ENCODE measurements at regions not wholly inside any gene's neighbourhood (a gene's known extent, or its start where the extent isn't known, plus 50 kb on each side); places are given as distances from the start of the nearest gene placed in this dataset.

DNA sequence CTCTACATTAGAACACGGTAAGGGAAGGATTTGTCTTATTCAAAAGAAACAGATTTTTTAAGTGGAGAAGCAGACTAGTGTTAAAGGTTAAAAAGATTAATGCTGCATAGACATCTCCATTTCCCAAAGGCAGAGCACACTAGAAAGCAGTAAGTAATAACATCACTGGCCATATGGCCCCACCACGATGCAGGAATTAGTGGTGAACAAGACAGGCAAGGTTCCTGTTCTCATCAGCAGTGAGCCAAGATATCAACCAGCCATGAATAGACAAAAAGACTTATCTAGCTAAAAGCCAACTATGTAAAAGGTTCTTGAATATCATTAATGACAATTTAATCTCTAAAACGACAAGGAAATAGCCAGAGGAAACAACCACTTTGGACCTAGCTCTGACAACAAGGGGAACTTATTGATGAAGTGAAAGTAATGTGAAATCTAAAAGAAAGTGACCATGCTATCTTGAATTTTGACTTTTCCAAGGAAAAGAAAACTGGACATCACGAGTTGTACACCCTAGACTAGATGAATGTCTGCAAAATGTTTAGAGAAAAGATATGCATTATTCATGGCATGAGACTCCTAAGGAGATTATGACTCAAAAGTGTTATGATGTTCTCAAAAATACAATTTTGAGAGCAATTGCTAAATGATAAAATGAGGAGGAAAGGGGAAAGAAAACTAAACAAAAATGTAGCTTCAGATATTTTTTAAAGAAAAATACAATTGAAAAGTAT is 157.9 kb upstream of the STXBP5 start:
- no peak for DNase-seq

DNA sequence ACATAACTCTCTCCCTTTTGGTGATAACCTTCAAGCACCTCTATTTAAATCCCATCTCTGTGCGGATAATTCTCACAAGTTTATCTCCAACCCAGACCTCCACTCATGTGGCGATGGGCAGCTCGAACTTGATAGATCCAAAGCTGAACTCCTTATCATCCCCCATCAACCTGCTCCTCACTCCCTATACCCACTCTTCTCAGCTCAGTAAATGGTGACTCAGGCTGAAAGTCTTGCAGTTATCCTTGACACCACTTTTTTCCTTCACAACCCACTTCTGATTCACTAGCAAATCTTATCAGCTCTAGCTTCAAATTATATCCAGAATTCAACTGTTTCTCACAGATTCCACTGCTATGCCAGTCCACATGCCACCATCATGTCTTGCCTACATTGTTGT is 155.3 kb upstream of the STXBP5 start:
- DNase-seq, result no peak

DNA sequence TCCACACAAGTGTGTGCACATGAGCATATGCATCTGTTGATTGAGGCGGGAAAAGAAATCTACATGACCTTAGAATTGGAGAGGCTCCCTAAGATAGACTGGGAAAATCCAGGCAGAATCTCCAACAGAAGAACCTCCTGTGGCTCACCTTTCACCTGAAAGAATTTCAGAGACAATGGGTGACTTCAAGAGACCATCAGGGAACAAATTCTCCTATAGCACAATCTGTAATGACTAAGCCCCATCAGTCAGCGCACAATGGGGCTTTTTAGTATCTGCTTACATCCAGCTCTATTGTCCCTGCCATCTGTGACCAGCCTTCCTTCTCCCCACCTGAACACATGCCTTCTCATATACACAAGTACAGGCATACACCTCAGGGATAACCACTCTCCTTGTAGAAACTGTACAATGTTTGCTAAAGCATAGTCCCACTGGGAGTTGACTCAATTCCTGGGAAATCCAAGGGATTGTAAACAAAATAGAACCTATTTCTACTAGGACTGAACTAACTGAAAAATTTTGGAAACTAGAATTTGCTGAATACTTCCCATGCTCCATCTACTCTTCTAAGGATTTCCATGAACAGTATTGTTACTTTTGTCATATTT is 150.8 kb upstream of the STXBP5 start:
- DNase-seq, result no peak

DNA sequence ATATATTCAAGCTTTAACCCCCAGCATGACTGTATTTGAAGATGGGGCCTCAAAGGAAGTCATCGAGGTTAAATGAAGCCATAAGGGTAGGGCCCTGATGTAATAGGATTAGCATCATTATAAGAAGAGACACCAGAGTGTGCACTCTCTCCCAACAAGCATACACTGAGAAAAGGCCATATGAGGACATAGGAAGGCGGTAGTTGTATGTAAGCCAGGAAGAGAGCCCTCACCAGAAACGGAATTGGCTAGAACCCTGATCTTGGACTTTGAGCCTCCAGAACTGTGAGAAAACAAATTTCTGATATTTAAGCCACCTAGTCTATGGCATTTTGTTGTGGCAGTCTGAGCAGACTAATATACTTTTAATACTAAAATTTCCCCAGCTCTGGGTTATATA is 150.1 kb upstream of the STXBP5 start:
- DNase-seq, result no peak

DNA sequence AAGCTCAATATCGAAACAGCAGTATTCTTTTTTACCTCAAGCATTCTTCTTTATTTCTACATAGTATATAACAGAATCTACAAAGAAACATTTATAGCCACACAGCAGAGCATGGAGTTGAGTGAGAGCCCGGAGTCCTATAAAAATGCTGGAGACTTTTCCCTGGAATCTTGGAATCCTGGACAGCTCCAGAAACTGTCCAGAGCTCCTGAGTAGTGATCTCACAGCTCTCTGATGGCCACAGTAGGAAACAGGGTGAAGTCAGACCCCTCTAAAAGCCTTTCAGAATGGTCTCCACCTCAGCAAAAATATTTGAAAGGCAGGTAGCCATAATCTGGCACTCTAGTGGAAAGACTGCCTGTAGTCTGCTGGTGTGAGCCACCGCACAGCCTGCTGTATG is 149.3 kb upstream of the STXBP5 start:
- no peak for DNase-seq

DNA sequence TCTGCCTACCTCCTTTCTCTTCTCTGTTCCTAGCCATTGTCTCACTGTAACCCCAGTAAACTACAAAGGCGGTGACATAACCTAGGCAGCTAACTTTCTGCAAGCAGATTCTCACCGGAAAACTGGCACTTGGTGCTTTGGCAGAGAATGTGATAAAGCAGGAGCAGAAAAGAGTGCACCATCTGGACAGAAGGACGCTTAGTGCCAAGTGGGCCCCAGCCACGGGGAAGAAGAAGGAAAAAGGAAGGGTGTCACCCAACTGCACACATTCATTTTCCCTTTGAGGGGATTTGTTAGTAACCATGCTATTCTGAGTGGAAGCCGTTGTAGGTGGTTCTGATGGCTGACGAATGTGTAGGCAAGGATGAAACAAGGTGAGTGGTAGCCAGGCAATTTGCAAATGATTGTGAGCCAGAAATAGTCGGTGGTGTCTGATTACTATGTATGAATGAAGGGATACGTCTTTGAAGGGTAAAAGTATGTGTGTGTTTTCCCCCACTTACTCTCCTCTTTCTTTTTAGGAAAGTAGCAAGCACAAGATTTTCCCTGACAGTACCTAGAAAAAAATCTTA is 148.3 kb upstream of the STXBP5 start:
- peak; percentile 93 for DNase-seq

DNA sequence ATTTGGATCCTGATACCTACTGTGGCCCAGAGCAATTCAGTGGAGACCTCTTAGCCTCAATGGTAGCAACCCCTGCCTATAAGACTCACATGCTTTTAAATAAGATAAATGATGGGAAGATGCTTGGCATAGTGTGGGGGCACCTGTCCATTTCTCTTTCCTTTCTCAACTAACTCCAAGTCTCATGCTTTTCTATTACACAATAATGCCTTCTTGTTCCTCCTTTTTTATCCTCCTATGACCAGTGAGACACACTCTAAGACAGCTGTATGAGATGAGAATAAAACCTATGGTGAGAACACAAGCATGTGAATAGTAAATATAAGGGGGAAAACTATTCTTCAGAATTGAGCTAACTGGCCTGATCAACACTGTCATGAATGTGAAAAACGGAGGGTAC is 147.0 kb upstream of the STXBP5 start:
- no peak for DNase-seq

DNA sequence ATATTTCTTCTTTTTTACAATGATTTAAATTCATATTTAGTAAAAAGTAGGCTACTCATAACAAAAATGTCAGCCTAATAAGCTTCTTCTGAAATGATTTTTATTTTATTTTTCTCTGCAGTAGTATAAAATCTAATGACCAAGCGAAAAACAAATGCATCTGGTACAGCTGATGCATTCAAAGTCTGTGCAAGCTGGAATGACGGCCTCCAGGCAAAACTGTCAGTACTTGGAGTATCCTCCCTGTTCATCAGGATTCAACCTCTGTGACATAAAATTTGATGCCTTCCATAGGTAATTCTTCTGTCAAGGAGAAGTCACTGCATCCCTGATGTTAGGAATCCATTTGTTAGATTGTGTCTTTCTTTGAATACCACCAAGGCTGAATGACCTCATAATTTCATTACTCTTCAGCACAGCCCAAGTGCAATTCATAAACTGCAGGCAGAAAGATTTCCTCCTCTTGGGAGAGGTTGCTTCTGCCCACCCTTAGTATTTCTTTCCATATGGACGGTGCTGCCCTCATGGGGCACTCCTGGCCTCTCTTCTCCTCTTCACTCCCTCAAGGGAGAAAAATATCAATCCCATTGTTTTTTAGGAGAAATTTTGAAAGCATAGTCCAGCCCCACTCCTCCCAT is 146.4 kb upstream of the STXBP5 start:
- peak; percentile 50 for DNase-seq

DNA sequence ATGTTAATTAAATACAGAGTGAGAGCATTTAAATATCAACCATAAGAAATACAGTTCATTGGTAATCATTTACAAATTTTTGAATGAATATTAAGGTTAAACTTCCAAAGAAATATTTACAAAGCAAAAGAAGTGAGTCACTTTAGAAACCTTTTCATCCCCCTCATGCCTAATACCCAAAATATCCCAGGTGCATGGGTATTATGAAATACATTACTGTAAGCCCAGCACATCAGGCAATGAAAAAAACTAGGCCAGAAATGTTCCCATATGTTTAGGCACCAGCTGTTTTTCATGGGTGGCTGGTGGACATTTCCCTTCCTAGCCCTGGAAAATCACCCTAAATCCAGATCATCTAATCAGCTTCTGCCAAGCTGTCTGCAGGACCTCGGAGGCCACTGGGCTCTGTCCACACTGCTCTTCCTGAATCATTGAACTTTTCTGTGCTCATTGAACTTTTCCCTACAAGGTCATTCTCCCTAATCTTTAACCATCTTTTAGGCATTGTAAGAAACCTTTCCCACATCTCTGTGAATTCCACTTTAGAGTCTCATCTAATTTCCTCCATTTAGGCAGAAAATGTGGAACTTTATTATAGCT is 145.3 kb upstream of the STXBP5 start:
- no peak for DNase-seq

DNA sequence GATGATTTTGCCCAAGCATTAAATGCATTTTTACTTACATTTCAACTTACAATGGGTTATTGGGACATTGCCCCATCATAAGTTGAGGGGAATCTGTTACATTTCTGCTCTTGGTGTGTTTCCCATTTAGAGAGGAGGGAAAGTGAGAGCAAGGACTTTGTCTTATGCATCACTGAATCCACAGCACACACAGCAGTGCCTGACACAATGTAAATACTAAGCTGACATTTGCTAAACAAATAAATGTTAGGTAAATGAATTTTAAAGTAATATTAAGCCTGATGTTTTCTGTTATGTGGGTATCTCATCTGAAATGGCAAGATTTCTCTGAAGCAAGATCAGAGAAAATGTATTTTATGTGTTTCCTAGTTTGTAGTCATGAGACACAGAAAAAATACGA is 143.6 kb upstream of the STXBP5 start:
- DNase-seq, result peak; percentile 87

DNA sequence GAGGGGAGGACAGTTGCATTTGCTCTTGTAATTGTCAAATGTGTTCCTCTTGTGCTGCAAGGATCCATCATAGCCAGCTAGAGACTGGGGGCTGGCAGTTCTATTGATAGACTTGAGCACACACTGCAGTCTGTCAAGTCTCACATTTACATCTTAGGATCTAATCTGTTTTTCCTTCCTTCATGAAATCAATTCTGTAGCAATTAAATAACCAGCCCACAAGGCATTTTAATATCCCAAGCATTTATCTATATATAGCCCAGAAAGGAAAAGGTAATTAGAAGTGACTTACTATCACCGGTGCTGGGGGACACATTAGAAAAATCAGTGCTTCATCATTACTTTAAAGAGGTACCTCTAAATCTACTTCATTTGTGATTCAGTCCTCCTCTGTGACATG is 143.0 kb upstream of the STXBP5 start:
- peak; percentile 51 for DNase-seq

DNA sequence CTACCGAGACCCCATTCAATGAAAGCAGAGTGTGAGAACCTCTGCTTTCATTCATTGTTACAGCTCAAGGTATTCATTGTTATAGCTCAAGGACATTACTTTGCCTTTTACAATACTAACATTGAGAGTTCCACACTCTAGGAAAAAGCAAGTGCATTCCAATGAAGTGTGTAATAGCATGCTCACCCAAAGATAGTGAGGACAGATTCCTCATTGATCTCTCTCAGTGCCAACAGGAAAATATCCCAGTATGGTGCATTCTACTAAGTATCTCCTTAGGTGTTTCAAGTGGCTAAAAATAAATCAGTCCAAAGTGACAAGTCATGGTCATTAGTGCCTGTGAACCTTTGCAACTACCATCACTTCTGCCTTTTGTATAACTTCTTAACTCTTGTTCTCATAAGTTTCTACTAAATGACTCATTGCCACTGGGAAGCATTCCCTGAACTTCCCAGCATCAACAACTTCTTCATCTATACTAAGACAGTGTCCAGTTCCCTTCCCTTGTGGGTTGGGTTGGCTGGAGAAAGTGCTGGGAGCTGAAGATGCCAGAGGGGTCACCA is 140.7 kb upstream of the STXBP5 start:
- no peak for DNase-seq

DNA sequence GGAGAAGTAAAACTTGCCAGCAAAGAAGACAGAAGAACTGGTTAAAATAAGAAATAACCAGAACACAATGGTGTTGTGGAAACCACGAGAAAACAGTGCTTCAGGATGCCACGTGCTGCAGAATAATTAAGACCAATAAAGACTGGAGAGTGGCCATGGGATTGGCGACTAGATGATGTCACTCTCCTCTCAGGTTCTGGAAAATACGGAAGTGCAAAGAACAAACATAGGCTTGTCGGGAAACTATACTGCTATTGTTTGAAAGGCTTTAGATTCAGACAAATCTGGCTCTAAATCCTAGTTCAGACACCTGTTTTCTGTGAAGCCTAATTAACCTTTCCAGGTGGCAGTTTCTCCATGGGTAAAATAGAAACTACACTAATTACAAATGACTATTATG is 138.4 kb upstream of the STXBP5 start:
- DNase-seq, result no peak

DNA sequence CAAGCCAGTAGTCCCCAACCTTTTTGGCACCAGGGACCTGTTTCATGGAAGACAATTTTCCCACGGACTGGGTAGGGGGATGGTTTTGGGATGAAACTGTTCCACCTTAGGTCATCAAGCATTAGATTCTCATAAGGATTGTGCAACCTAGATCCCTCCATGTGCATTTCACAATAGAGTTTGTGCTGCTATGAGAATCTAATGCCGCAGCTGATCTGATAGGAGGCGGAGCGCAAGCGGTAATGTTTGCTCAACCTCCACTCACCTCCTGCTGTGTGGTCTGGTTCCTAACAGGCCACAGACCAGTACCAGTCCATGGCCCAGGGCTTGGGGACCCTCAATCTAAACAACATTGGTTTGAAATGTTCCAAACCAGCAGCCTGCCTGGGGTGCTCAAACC is 137.0 kb upstream of the STXBP5 start:
- DNase-seq, result no peak

DNA sequence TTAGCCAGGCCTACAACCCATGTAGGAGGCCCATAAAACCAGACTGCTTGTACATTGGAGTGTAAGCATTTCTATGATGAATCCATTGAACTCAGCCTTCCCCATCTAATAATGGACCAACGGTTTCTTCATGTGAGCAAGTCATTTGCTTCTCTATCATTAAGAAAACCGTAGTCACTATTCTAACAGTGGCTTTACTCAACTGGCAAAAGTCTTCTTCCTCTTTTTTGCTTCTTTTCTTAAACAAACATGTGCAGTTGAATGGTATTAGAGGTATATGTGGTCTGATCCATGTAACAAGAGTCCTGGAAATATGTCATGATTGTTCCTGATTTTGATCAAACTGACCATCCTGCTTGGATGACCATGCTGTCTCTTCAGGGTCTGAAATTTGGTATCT is 132.4 kb upstream of the STXBP5 start:
- no peak for DNase-seq

DNA sequence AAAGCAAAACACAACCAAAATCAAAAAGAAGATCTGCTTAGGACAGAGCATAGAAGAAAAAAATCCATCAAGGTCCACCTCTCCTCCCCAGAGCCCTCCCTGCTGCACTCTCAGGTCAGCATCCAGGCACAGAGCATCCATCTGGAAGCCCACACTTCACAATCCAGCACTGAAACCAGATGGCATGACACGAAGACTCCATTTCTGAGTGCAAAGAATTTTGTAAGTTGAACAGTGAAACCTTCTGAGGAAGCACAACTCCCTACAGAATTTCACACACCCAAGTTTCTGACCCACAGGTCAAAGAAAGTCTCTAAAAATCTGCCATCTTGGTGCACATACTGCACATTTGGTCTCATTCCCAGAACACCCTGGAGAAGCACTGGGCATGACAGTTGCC is 128.8 kb upstream of the STXBP5 start:
- no peak for DNase-seq

DNA sequence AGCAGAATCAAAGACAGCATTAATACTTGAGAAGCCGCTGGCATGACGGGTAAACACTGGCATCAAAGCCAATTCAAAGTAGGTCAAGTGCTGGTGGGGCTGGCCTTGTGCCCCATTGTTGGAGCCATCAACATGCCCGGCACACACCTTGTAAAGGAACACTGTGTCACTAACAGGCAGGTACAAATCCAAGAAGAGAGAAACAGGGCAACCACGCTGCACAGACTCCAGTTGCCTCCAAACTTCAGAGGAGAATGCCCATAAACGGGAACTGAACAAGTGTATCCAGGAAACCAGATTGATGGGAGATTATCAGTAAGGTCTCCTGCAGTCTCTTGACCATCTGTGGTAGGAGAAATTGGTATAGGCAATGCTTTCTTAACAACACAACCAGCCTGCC is 127.0 kb upstream of the STXBP5 start:
- DNase-seq, result no peak

DNA sequence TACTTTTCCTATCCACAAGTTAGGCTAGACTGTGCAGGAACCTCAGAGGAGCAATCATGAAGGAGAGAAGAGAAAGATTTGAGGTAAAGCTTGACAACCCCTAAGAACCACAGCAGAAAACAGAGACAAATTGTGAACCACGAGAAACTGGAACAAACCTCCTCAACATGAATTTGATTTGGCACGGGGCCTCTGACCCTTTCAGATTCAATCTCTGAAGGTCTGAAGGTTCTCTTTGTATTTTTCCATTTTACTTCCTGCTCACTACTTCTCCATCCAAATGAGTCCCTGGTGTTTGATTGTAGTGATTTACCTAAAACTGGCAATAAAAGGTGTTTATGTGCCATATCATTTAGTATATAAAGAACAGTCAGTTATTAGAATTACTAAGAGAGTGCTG is 126.1 kb upstream of the STXBP5 start:
- no peak for DNase-seq

DNA sequence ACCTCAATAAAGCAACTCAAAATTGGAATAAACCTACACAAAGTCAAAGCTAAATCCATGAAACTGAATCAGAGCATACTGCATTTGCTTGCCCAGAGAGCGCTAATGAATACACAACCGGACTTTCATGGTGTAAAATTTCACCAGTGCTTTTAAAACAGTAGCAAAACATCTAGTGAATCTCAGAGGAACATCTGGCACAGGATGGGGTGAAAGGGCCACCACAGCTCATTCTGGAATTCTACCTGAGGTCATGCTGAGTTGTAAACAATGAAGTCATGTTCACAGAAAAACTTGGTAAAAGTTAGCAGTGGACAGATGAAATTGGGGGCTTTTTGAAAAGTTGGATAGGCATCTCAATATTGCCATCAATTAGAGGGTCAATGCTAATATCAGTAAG is 125.6 kb upstream of the STXBP5 start:
- DNase-seq, result no peak

DNA sequence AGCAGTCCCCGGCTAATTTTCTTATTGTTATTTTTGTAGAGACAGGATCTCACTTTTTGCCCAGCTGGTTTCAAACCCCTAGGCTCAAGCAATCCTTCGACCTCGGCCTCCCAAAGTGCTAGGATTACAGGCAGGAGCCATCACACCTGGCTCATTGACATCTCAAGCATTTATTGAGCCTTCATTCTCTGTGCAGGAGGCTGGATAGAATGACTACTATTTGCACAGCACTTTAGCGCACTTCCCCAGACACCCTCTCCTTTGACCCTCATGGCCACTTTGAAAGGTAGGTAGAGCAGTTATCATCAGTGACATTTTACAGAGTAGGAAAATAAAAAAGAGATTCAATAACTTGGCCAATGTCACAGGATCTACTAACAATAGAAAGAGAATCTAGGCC is 124.0 kb upstream of the STXBP5 start:
- DNase-seq, result no peak

DNA sequence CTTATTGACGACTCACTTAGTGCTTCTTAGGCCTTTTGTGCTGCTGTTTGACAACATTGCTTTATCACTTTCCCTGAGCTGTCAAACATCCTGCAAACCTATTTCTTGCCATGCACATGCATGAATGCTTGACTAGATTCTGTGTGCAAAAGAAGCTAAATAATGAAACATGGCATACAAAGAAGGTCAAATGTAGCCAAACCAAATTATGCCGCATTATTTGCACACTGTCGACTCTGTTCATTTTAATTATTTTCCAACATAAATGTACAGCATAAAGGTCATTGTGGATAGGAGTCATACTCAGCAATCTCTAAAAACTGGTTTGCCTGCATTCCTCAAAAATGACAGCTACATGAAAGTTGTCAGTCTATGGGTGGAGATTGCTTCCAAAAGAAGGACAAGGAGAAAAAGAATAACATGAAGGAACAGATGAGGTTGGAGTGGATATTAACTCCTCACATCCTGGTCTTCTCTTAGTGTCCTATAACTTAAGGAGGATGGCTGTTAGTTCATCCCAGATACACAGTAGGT is 123.1 kb upstream of the STXBP5 start:
- no peak for DNase-seq

DNA sequence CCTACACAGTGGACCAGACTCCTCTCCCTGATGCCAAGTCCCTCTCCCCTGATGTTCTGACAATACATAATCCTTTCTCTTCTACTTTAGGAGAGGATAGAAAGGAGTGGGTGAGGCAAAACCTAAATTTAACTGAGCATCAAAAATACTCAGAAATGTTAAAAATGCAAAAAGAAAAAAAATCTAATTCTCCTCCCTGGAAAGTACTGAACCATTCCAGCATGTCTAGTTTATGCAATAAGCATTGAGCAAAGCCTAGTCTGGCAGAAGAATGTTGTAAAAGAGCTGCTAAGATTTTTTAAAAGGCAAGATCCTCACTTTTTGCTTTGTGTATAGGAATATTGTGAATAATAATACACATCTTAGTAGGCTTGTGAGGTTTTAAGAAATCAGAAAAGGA is 116.6 kb upstream of the STXBP5 start:
- DNase-seq, result no peak

DNA sequence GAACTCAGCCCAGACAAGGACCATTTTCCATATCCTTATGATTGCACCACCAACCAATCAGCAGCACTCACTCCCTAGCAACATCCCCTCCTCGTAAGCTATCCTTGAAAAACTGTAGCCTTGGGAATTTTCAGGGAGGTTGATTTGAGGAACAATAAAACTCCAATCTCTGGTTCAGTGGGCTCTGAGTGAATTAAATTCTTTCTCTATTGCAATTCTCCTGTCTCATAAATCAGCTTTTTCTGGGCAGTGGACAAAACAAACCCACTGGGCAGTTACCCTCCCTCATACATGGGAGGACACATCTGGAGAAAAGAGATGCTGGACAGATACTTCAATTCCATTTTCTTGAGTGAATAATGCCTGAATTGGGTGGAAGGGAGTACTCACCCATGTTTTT is 115.4 kb upstream of the STXBP5 start:
- no peak for DNase-seq

Data from NCI-H526 treated with DMSO at 0.1 percent for 48 hours (cell line).